IMR-90 (cell line): ENCODE measurements at regions not wholly inside any gene's neighbourhood (a gene's known extent, or its start where the extent isn't known, plus 50 kb on each side); places are given as distances from the start of the nearest gene placed in this dataset.

Source experiments
- ATAC-seq: fragments of 200-7000 bp; cut with Tn5 transposase; 2 replicates; pipeline ENCODE4 v1.9.1; 2020; ENCODE audit warnings: low read depth, mild to moderate bottlenecking, moderate library complexity
- BruUV-seq: library from RNA; stranded (reverse); fragments of 400-500 nt; replicated peaks from 2 replicates; lab custom pipeline; 2021; lab: Mats Ljungman, UMichigan
- CTCF ChIA-PET: fragments of 300-600 bp; formaldehyde crosslinking; extraction: SDS; loops from one replicate; lab custom pipeline; 2021; ENCODE audit warnings: antibody characterized with exemption; lab: Yijun Ruan, JAX
- POLR2A ChIA-PET: fragments of 300-600 bp; sonication (Branson Sonifier 250); formaldehyde crosslinking; loops from one replicate; lab custom pipeline; 2022; ENCODE audit warnings: antibody characterized with exemption; ENCODE audit not compliant: unreplicated experiment; lab: Charles Lee
- DNase-seq: peaks from one replicate; pipeline ENCODE4 v3.0.0; 2013
- H2AFZ ChIP-seq: replicated peaks from 2 replicates; pipeline ENCODE3; 2013; ENCODE audit warnings: low read length, mild to moderate bottlenecking; ENCODE audit not compliant: poor library complexity
- H2AK5ac ChIP-seq: 2 replicates; pipeline ENCODE4 v1.6.1; 2013; ENCODE audit warnings: low read depth, low read length, inconsistent platforms
- H2AK9ac ChIP-seq: replicated peaks from 2 replicates; pipeline ENCODE3; 2013; ENCODE audit warnings: mild to moderate bottlenecking, low read depth, low read length, moderate library complexity; ENCODE audit not compliant: poor library complexity
- H2BK120ac ChIP-seq: 2 replicates; pipeline ENCODE4 v1.6.1; 2013; ENCODE audit warnings: low read depth, low read length, inconsistent platforms
- H2BK15ac ChIP-seq: 3 replicates; pipeline ENCODE4 v1.6.1; 2013; ENCODE audit warnings: low read depth, low read length, inconsistent platforms
- H2BK20ac ChIP-seq: 2 replicates; pipeline ENCODE4 v1.6.1; 2013; ENCODE audit warnings: low read depth, mild to moderate bottlenecking, inconsistent platforms, low read length, moderate library complexity
- H2BK5ac ChIP-seq: 2 replicates; pipeline ENCODE4 v1.6.1; 2013; ENCODE audit warnings: mild to moderate bottlenecking, low read depth, low read length, inconsistent platforms; ENCODE audit not compliant: poor library complexity, severe bottlenecking
- H3K14ac ChIP-seq: replicated peaks from 2 replicates; pipeline ENCODE4 v1.6.1; 2013; ENCODE audit warnings: low read depth, low read length, inconsistent platforms
- H3K18ac ChIP-seq: 2 replicates; pipeline ENCODE4 v1.6.1; 2013; ENCODE audit warnings: low read depth, low read length, control low read depth
- H3K23ac ChIP-seq: 2 replicates; pipeline ENCODE4 v1.6.1; 2013; ENCODE audit warnings: low read depth, low read length, inconsistent platforms
- H3K27ac ChIP-seq: 2 replicates; pipeline ENCODE4 v1.5.1; 2013; ENCODE audit warnings: mild to moderate bottlenecking, control low read depth, low read length; ENCODE audit not compliant: insufficient read depth
- H3K27me3 ChIP-seq: 2 replicates; pipeline ENCODE4 v1.6.1; 2013; ENCODE audit warnings: low read length; ENCODE audit not compliant: control insufficient read depth, insufficient read depth
- H3K36me3 ChIP-seq: 2 replicates; pipeline ENCODE4 v1.6.1; 2013; ENCODE audit warnings: low read length, mixed read lengths; ENCODE audit not compliant: control insufficient read depth, insufficient read depth
- H3K4ac ChIP-seq: 2 replicates; pipeline ENCODE4 v1.6.1; 2013; ENCODE audit warnings: low read depth, low read length, inconsistent platforms
- H3K4me1 ChIP-seq: 2 replicates; pipeline ENCODE4 v1.6.1; 2013; ENCODE audit warnings: low read length, mixed read lengths; ENCODE audit not compliant: control insufficient read depth, insufficient read depth
- H3K4me2 ChIP-seq: 2 replicates; pipeline ENCODE4 v1.6.1; 2013; ENCODE audit warnings: low read depth, mild to moderate bottlenecking, control low read depth, low read length, moderate library complexity
- H3K4me3 ChIP-seq: 2 replicates; pipeline ENCODE4 v1.5.1; 2013; ENCODE audit warnings: low read depth, mild to moderate bottlenecking, control low read depth, low read length, moderate library complexity; ENCODE audit not compliant: insufficient read depth
- H3K56ac ChIP-seq: 2 replicates; pipeline ENCODE4 v1.6.1; 2013; ENCODE audit warnings: low read length, inconsistent platforms; ENCODE audit not compliant: insufficient read depth; ENCODE audit errors: extremely low read depth
- H3K79me1 ChIP-seq, 2 experiments: 2 replicates each; pipeline ENCODE4 v1.6.1; 2013; ENCODE audit warnings: low read length in 2 of 2, inconsistent platforms in 1 of 2, low read depth in 1 of 2
- H3K9ac ChIP-seq: 2 replicates; pipeline ENCODE4 v1.6.1; 2013; ENCODE audit warnings: low read depth, low read length, control low read depth
- H3K9me1 ChIP-seq: 2 replicates; pipeline ENCODE4 v1.6.1; 2013; ENCODE audit warnings: low read length, inconsistent platforms; ENCODE audit not compliant: insufficient read depth
- H3K9me3 ChIP-seq: 2 replicates; pipeline ENCODE4 v1.6.1; 2013; ENCODE audit warnings: low read length; ENCODE audit not compliant: control insufficient read depth, insufficient read depth
- H4K20me1 ChIP-seq: 2 replicates; pipeline ENCODE4 v1.6.1; 2013; ENCODE audit warnings: low read length, inconsistent platforms; ENCODE audit not compliant: insufficient read depth
- H4K5ac ChIP-seq: 2 replicates; pipeline ENCODE4 v1.6.1; 2013; ENCODE audit warnings: mild to moderate bottlenecking, low read depth, low read length, control low read depth
- H4K8ac ChIP-seq, 2 experiments: 2 replicates each; pipeline ENCODE4 v1.6.1; 2013; ENCODE audit warnings: low read depth in 2 of 2, low read length in 2 of 2, control low read depth in 1 of 2, inconsistent platforms in 1 of 2
- H4K91ac ChIP-seq: 2 replicates; pipeline ENCODE4 v1.6.1; 2013; ENCODE audit warnings: low read depth, low read length, inconsistent platforms; ENCODE audit not compliant: insufficient read depth
- BHLHE40 ChIP-seq: fragments of 150-350 bp; IDR thresholded peaks from 2 replicates; pipeline ENCODE4 v1.6.1; 2016; ENCODE audit warnings: mild to moderate bottlenecking, low read depth, low read length
- CEBPB ChIP-seq: IDR thresholded peaks from 2 replicates; pipeline ENCODE4 v1.6.1; 2012; ENCODE audit warnings: low read depth, low read length, improper control_type of control experiment
- CHD1 ChIP-seq: IDR thresholded peaks from 2 replicates; pipeline ENCODE4 v1.6.1; 2012; ENCODE audit warnings: low read depth, low read length, improper control_type of control experiment
- CTCF ChIP-seq: conservative IDR thresholded peaks from 2 replicates; pipeline ENCODE4 v1.5.1; 2012; ENCODE audit warnings: mild to moderate bottlenecking, low read depth, low read length, improper control_type of control experiment
- ELK1 ChIP-seq: fragments of 150-350 bp; IDR thresholded peaks from 2 replicates; pipeline ENCODE4 v1.6.1; 2016; ENCODE audit warnings: low read depth, mild to moderate bottlenecking, low read length, moderate library complexity, borderline replicate concordance
- FOS ChIP-seq: fragments of 150-350 bp; IDR thresholded peaks from 2 replicates; pipeline ENCODE4 v1.6.1; 2016; ENCODE audit warnings: low read depth, low read length
- MAFK ChIP-seq: IDR thresholded peaks from 2 replicates; pipeline ENCODE4 v1.6.1; 2012; ENCODE audit warnings: low read depth, low read length, improper control_type of control experiment
- MAZ ChIP-seq: IDR thresholded peaks from 2 replicates; pipeline ENCODE4 v1.6.1; 2012; ENCODE audit warnings: low read depth, mild to moderate bottlenecking, low read length, improper control_type of control experiment, moderate library complexity, borderline replicate concordance
- MXI1 ChIP-seq: IDR thresholded peaks from 2 replicates; pipeline ENCODE4 v1.6.1; 2012; ENCODE audit warnings: low read depth, mild to moderate bottlenecking, low read length, moderate library complexity, borderline replicate concordance
- NFE2L2 ChIP-seq: fragments of 150-350 bp; IDR thresholded peaks from 2 replicates; pipeline ENCODE4 v1.6.1; 2016; ENCODE audit warnings: low read depth, mild to moderate bottlenecking, low read length
- POLR2A ChIP-seq: IDR thresholded peaks from 2 replicates; pipeline ENCODE4 v1.6.1; 2012; ENCODE audit warnings: mild to moderate bottlenecking, low read depth, low read length
- RAD21 ChIP-seq: IDR thresholded peaks from 2 replicates; pipeline ENCODE4 v1.6.1; 2012; ENCODE audit warnings: low read length, improper control_type of control experiment
- RCOR1 ChIP-seq: IDR thresholded peaks from 2 replicates; pipeline ENCODE4 v1.6.1; 2012; ENCODE audit warnings: mild to moderate bottlenecking, low read length, improper control_type of control experiment; ENCODE audit not compliant: insufficient replicate concordance
- RFX5 ChIP-seq: IDR thresholded peaks from 2 replicates; pipeline ENCODE4 v1.8.0; 2012; ENCODE audit warnings: low read depth, mild to moderate bottlenecking, low read length, moderate library complexity
- SMC3 ChIP-seq: fragments of 150-350 bp; IDR thresholded peaks from 2 replicates; pipeline ENCODE4 v1.6.1; 2016; ENCODE audit warnings: low read depth, mild to moderate bottlenecking, antibody characterized with exemption, low read length, moderate library complexity
- USF2 ChIP-seq: fragments of 150-350 bp; IDR thresholded peaks from 2 replicates; pipeline ENCODE4 v1.6.1; 2017; ENCODE audit warnings: mild to moderate bottlenecking, antibody characterized with exemption, low read length, low read depth
- WGBS, 2 experiments: methylation state at CpG; one replicate each; pipeline versions ENCODE4 v1.1.5 to v1.1.7; 2013; ENCODE audit warnings: missing lambda C conversion rate in 2 of 2; ENCODE audit not compliant: insufficient read length in 1 of 2; ENCODE audit errors: extremely low coverage in 2 of 2; 5-methylcytosine and 5-hydroxymethylcytosine counted together
- dilution Hi-C: fragments of 300-500 bp; cut with HindIII; formaldehyde crosslinking; loops from one replicate; pipeline ENCODE4 v1.14.3; 2018; ENCODE audit warnings: low sequenced_read_pairs; ENCODE audit not compliant: unreplicated experiment
- in situ Hi-C: fragments of 300-500 bp; cut with MboI; formaldehyde crosslinking; loops from 3 replicates; pipeline ENCODE4 v1.14.3; 2019; ENCODE audit warnings: low sequenced_read_pairs, inconsistent platforms, mixed read lengths
- intact Hi-C: fragments of 100-400 bp; cut with micrococcal nuclease; formaldehyde crosslinking; loops from 2 replicates; pipeline ENCODE4 v1.10.0; 2022

GRCh38 chr4:148978301-148978700 lies 536.1 kb upstream of the NR3C2 start:
- H3K4ac ChIP-seq, result no peak overlapping the region
- dilution Hi-C loops, result no loop called here
- H3K23ac ChIP-seq, result no peak overlapping the region
- no peak overlapping the region for H4K5ac ChIP-seq
- no peak overlapping the region for H2BK120ac ChIP-seq
- POLR2A ChIA-PET, result no interaction called here
- H3K9ac ChIP-seq, result no peak overlapping the region
- H3K4me3 ChIP-seq, result no peak overlapping the region
- H3K56ac ChIP-seq, result no peak overlapping the region
- H3K36me3 ChIP-seq, result no peaks in the 10 kb centered on the region
- H2BK15ac ChIP-seq, result no peak overlapping the region
- 81% methylated on average over 2 of the region's 3 CpGs; no CpG with 5 or more reads in 1 of the 2 experiments for WGBS, 2 experiments
- no peak overlapping the region for H2BK5ac ChIP-seq
- no TSS peak for BruUV-seq
- no peak overlapping the region for H3K27ac ChIP-seq
- H4K8ac ChIP-seq, result no peak overlapping the region
- no peak for DNase-seq
- ATAC-seq, result no peak
- no peaks in the 10 kb centered on the region for H3K4me1 ChIP-seq
- H3K14ac ChIP-seq, result no peak overlapping the region
- no peak overlapping the region for H2AFZ ChIP-seq
- H2AK5ac ChIP-seq, result no peak overlapping the region
- H3K27me3 ChIP-seq, result no peaks in the 10 kb centered on the region
- H2BK20ac ChIP-seq, result no peak overlapping the region
- in situ Hi-C loops, result no loop called here
- H3K79me1 ChIP-seq, result no peaks in the 10 kb centered on the region
- CTCF ChIA-PET, result no interaction called here
- intact Hi-C loops, result no loop called here
- TF ChIP-seq USF2, result no peak
- no peak for TF ChIP-seq FOS
- TF ChIP-seq CHD1, result no peak
- no peak for TF ChIP-seq CTCF
- no peak for TF ChIP-seq POLR2A
- no peak for TF ChIP-seq RFX5
- no peak for TF ChIP-seq RCOR1
- TF ChIP-seq MAFK, result no peak
- no peak for TF ChIP-seq ELK1
- TF ChIP-seq NFE2L2, result no peak
- no peak for TF ChIP-seq MAZ
- no peak for TF ChIP-seq CEBPB
- no peak for TF ChIP-seq RAD21
- TF ChIP-seq MXI1, result no peak
- no peak for TF ChIP-seq SMC3
- no peak for TF ChIP-seq BHLHE40
- H2AK9ac ChIP-seq, result no peak overlapping the region
- H4K20me1 ChIP-seq, result no peaks in the 10 kb centered on the region
- no peak overlapping the region for H3K4me2 ChIP-seq
- H3K18ac ChIP-seq, result no peak overlapping the region
- no peaks in the 10 kb centered on the region for H3K9me1 ChIP-seq
- no peaks in the 10 kb centered on the region for H3K9me3 ChIP-seq
- no peak overlapping the region for H4K91ac ChIP-seq
